ENCODE measurements at regions not wholly inside any gene's neighbourhood (a gene's known extent, or its start where the extent isn't known, plus 50 kb on each side); places are given as distances from the start of the nearest gene placed in this dataset.

GRCh38 chr5:152900332-152900731 lies 495.3 kb upstream of the NMUR2 start:
- Histone ChIP-seq H3K9ac (ENCODE audit: low read length) (no peak overlapping the region), H3K36me3 (replicated peaks in 1 of 2; ENCODE audit: control extremely low read depth in 1 of 2, control insufficient read depth in 1 of 2, extremely low read depth in 1 of 2, insufficient read depth in 2 of 2, low read length in 1 of 2) (no peaks in the 10 kb centered on the region), H3K4me3 (ENCODE audit: control extremely low read depth in 1 of 5, extremely low read depth in 1 of 5, insufficient read depth in 1 of 5, low read depth in 2 of 5, low read length in 4 of 5) (no peak overlapping the region), H2AFZ (ENCODE audit: insufficient read depth, low read depth, low read length, poor library complexity, severe bottlenecking) (no peak overlapping the region), H3K27ac (ENCODE audit: low read length in 2 of 2) (no peak overlapping the region), H3K27me3 (replicated peaks in 1 of 4; ENCODE audit: control extremely low read depth in 1 of 4, control insufficient read depth in 3 of 4, insufficient read depth in 4 of 4, low read length in 3 of 4) (no peaks in the 10 kb centered on the region), H3K4me2 (replicated peaks; ENCODE audit: low read depth, low read length, poor library complexity, severe bottlenecking) (no peak overlapping the region), H4K20me1 (ENCODE audit: control insufficient read depth, insufficient read depth, low read length, poor library complexity, severe bottlenecking) (no peaks in the 10 kb centered on the region), H3K4me1 (ENCODE audit: control insufficient read depth in 2 of 2, insufficient read depth in 2 of 2, low read length in 2 of 2) (no peaks in the 10 kb centered on the region), H3K9me3 (ENCODE audit: control extremely low read depth in 1 of 3, control insufficient read depth in 2 of 3, insufficient read depth in 1 of 3, low read length in 2 of 3) (no peaks in the 10 kb centered on the region), H3K79me2 (ENCODE audit: control insufficient read depth, insufficient read depth, low read length) (no peaks in the 10 kb centered on the region)
- WGBS (ENCODE audit: insufficient coverage) = no CpG with 5 or more reads among the region's 2 CpGs
- DNase-seq (no peak), ATAC-seq (ENCODE audit: low read depth) (no peak)
- Mint-ChIP-seq H3K27me3 (no peaks in the 10 kb centered on the region), H3K9me3 (ENCODE audit: insufficient read depth) (peaks cover 2% of the 10 kb centered on the region), H3K4me3 (no peak overlapping the region), H3K27ac (no peak overlapping the region), H3K4me1 (no peaks in the 10 kb centered on the region)
- CTCF ChIA-PET = no interaction called here
- TF ChIP-seq CTCF (IDR thresholded peaks at IDR 0.05) (no peak), EZH2 (IDR thresholded peaks at IDR 0.05; ENCODE audit: borderline replicate concordance, insufficient read depth, low read depth, low read length, poor library complexity, severe bottlenecking) (no peak)
- POLR2A ChIA-PET = no interaction called here
- intact Hi-C loops (cut with micrococcal nuclease) = no loop called here

DNA sequence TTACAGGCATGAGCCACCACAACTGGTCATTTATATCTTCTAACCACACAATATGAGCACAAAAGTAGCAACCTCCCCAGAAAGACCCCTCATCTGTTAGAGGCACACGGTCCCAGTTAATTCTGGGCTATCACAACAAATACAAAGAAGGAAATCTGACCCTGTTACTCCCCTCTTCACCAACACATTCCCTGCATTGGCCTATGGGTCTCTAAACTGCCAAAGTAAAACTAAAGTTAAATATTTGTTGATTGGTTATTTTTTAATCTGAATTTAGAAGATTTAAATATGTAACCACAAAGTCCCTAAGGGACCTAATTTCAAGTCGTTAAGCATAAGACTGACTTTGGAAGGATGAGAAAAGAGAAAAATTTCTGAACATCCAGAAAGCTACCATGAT lies 496.7 kb upstream of the NMUR2 start:
- Histone ChIP-seq H3K4me1 (ENCODE audit: control insufficient read depth in 2 of 2, insufficient read depth in 2 of 2, low read length in 2 of 2) (no peaks in the 10 kb centered on the region), H3K4me3 (ENCODE audit: control extremely low read depth in 1 of 5, extremely low read depth in 1 of 5, insufficient read depth in 1 of 5, low read depth in 2 of 5, low read length in 4 of 5) (no peak overlapping the region), H4K20me1 (ENCODE audit: control insufficient read depth, insufficient read depth, low read length, poor library complexity, severe bottlenecking) (no peaks in the 10 kb centered on the region), H3K36me3 (replicated peaks in 1 of 2; ENCODE audit: control extremely low read depth in 1 of 2, control insufficient read depth in 1 of 2, extremely low read depth in 1 of 2, insufficient read depth in 2 of 2, low read length in 1 of 2) (no peaks in the 10 kb centered on the region), H3K79me2 (ENCODE audit: control insufficient read depth, insufficient read depth, low read length) (no peaks in the 10 kb centered on the region), H3K9ac (ENCODE audit: low read length) (no peak overlapping the region), H3K27ac (ENCODE audit: low read length in 2 of 2) (no peak overlapping the region), H3K27me3 (replicated peaks in 1 of 4; ENCODE audit: control extremely low read depth in 1 of 4, control insufficient read depth in 3 of 4, insufficient read depth in 4 of 4, low read length in 3 of 4) (no peaks in the 10 kb centered on the region), H2AFZ (ENCODE audit: insufficient read depth, low read depth, low read length, poor library complexity, severe bottlenecking) (no peak overlapping the region), H3K9me3 (ENCODE audit: control extremely low read depth in 1 of 3, control insufficient read depth in 2 of 3, insufficient read depth in 1 of 3, low read length in 2 of 3) (no peaks in the 10 kb centered on the region), H3K4me2 (replicated peaks; ENCODE audit: low read depth, low read length, poor library complexity, severe bottlenecking) (no peak overlapping the region)
- CTCF ChIA-PET = no interaction called here
- intact Hi-C loops (cut with micrococcal nuclease) = no loop called here
- no CpG with 5 or more reads among the region's 2 CpGs for WGBS (ENCODE audit: insufficient coverage)
- ATAC-seq (ENCODE audit: low read depth) (no peak), DNase-seq (no peak)
- Mint-ChIP-seq H3K4me1 (no peaks in the 10 kb centered on the region), H3K27ac (no peak overlapping the region), H3K27me3 (no peaks in the 10 kb centered on the region), H3K4me3 (no peak overlapping the region), H3K9me3 (ENCODE audit: insufficient read depth) (peaks cover 2% of the 10 kb centered on the region)
- no peak for TF ChIP-seq CTCF (IDR thresholded peaks at IDR 0.05)
- TF ChIP-seq EZH2 (IDR thresholded peaks at IDR 0.05; ENCODE audit: borderline replicate concordance, insufficient read depth, low read depth, low read length, poor library complexity, severe bottlenecking) = no peak
- POLR2A ChIA-PET = no interaction called here
